ENCODE measurements at regions not wholly inside any gene's neighbourhood (a gene's known extent, or its start where the extent isn't known, plus 50 kb on each side); places are given as distances from the start of the nearest gene placed in this dataset.

DNA sequence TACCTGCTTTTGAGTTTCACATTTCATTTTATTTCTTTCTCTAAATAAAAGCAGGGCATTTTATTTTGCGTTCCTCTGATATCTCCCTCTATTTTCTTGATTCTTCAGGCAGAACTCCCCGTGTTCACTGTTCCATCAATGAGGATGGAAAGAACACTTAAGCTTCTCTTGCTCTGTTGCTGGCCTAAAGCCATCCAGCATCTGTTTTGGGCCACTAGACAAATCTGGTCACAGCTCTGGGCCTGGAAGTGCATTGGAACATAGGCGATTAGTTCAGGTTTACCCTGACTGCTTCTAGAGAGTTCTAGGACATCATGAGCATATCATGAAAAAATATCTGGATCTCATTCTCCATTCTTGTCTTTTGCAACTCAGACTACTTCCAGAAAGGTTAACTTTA lies 611.2 kb downstream of the UTRN start:
- Mint-ChIP-seq H3K36me3 (ENCODE audit: low read depth) (peaks cover 2% of the 10 kb centered on the region; the same call in 1 of the 2 replicates), H3K4me3 (no peak overlapping the region), H3K27me3 (ENCODE audit: insufficient read depth) (no peaks in the 10 kb centered on the region; the same call in 1 of the 2 replicates), H3K9me3 (peaks cover 2% of the 10 kb centered on the region; the same call in 1 of the 2 replicates), H3K27ac (peak overlapping the region; percentile 22), H3K4me1 (ENCODE audit: low read depth) (peaks cover 63% of the 10 kb centered on the region)
- TF ChIP-seq, protein P1, sequence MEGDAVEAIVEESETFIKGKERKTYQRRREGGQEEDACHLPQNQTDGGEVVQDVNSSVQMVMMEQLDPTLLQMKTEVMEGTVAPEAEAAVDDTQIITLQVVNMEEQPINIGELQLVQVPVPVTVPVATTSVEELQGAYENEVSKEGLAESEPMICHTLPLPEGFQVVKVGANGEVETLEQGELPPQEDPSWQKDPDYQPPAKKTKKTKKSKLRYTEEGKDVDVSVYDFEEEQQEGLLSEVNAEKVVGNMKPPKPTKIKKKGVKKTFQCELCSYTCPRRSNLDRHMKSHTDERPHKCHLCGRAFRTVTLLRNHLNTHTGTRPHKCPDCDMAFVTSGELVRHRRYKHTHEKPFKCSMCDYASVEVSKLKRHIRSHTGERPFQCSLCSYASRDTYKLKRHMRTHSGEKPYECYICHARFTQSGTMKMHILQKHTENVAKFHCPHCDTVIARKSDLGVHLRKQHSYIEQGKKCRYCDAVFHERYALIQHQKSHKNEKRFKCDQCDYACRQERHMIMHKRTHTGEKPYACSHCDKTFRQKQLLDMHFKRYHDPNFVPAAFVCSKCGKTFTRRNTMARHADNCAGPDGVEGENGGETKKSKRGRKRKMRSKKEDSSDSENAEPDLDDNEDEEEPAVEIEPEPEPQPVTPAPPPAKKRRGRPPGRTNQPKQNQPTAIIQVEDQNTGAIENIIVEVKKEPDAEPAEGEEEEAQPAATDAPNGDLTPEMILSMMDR (IDR thresholded peaks at IDR 0.05) = no peak
- DNase-seq = no peak

- DNase-seq = no peak
- Mint-ChIP-seq H3K27ac (peak overlapping the region; percentile 84), H3K4me1 (ENCODE audit: low read depth) (peaks cover 63% of the 10 kb centered on the region), H3K9me3 (peaks cover 8% of the 10 kb centered on the region), H3K4me3 (peak overlapping the region; percentile 64), H3K36me3 (ENCODE audit: low read depth) (peaks cover 8% of the 10 kb centered on the region), H3K27me3 (ENCODE audit: insufficient read depth) (no peaks in the 10 kb centered on the region; the same call in 1 of the 2 replicates)
- TF ChIP-seq, protein P1 (IDR thresholded peaks at IDR 0.05) = no peak
Observed at GRCh38 chr6:144896871-144897270, 611.7 kb downstream of the UTRN start.

DNA sequence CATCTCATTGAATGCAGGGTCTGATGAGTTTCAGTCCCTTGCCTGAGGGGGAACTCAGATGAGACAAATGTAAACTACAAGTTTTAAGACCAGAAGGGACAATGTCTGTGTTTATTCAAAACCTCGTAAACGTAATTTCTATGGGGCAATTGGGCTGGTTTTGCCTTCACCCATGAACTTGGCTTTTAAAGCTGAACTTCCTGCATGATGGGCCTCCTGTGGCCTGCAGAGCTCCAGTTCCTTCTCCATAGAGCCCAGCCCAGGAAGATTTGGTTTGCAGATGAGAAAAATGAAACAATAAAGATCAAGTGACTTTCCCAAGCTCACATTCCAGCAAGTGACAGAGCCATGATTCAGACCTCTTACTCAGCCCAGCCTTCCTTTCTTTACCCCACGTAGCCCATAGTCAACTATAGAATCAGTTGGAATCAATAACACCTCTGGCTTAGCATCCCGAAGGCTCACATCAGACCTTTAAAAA lies 612.3 kb downstream of the UTRN start:
- Mint-ChIP-seq H3K4me1 (ENCODE audit: low read depth) (peaks cover 63% of the 10 kb centered on the region), H3K9me3 (peaks cover 14% of the 10 kb centered on the region), H3K4me3 (peak overlapping the region; percentile 64), H3K27ac (peak overlapping the region; percentile 84), H3K27me3 (ENCODE audit: insufficient read depth) (no peaks in the 10 kb centered on the region; the same call in 1 of the 2 replicates), H3K36me3 (ENCODE audit: low read depth) (peaks cover 12% of the 10 kb centered on the region)
- peak; percentile 89 for DNase-seq
- TF ChIP-seq, protein P1 (IDR thresholded peaks at IDR 0.05) = no peak

GRCh38 chr6:144898052-144898689 lies 613.0 kb downstream of the UTRN start:
- Mint-ChIP-seq H3K27ac (peak overlapping the region; percentile 84), H3K4me3 (peak overlapping the region; percentile 64), H3K27me3 (ENCODE audit: insufficient read depth) (no peaks in the 10 kb centered on the region), H3K36me3 (ENCODE audit: low read depth) (peaks cover 19% of the 10 kb centered on the region), H3K9me3 (peaks cover 21% of the 10 kb centered on the region), H3K4me1 (ENCODE audit: low read depth) (peaks cover 63% of the 10 kb centered on the region)
- TF ChIP-seq, protein P1 (IDR thresholded peaks at IDR 0.05) = no peak
- peak; percentile 67 for DNase-seq

- peaks cover 22% of the 10 kb centered on the region for H3K9me3 Mint-ChIP-seq
- peak overlapping the region; percentile 84 for H3K27ac Mint-ChIP-seq
- peaks cover 21% of the 10 kb centered on the region for H3K36me3 Mint-ChIP-seq (ENCODE audit: low read depth)
- DNase-seq = no peak
- peak overlapping the region; percentile 64; the same call in 1 of the 2 replicates for H3K4me3 Mint-ChIP-seq
- H3K27me3 Mint-ChIP-seq (ENCODE audit: insufficient read depth) = no peaks in the 10 kb centered on the region
- TF ChIP-seq, protein P1 (IDR thresholded peaks at IDR 0.05) = no peak
- peaks cover 60% of the 10 kb centered on the region for H3K4me1 Mint-ChIP-seq (ENCODE audit: low read depth)
Observed at GRCh38 chr6:144898741-144899140, 613.6 kb downstream of the UTRN start.

Measured in HFFc6 (cell line).